Uterus (tissue), 2 donors: ENCODE measurements at regions not wholly inside any gene's neighbourhood (a gene's known extent, or its start where the extent isn't known, plus 50 kb on each side); places are given as distances from the start of the nearest gene placed in this dataset.

Experiments
- POLR2A ChIP-seq, 2 donors: fragments of 450-650 bp; IDR thresholded peaks; one replicate each; pipeline ENCODE4 v1.6.1; 2016; ENCODE audit warnings: antibody characterized with exemption in 2 of 2, mild to moderate bottlenecking in 1 of 2, moderate library complexity in 1 of 2
- TF ChIP-seq, protein P1 (sequence below), 4 experiments: fragments of 200-600 bp in 2 of 4; fragments of 450-650 bp in 2 of 4; sonication (generic) in 2 of 4; IDR thresholded peaks; one replicate each; pipeline ENCODE4 v1.5.1; 2016 to 2019; ENCODE audit warnings: antibody characterized with exemption in 4 of 4, mild to moderate bottlenecking in 2 of 4, moderate library complexity in 1 of 4

DNA sequence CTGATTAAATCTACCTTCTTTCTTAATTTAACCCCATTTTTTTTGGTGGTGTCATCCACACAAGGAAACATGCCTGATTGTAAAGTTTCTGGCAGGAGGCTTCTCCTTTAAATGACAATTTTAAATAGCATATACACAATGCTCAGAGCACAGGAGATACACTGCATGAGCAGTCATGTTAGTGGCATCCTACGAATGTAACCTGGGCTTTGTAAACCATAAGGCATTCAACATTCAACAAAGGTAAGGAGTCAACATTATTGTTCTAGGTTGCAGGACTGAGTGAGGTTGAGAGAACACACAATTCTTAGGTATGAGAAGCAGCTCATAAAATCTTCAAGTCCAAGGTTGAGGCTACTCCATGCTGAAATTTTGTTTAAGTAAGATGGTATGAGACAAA, 266.6 kb upstream of the SIX2 start:
- TF ChIP-seq, protein P1, sequence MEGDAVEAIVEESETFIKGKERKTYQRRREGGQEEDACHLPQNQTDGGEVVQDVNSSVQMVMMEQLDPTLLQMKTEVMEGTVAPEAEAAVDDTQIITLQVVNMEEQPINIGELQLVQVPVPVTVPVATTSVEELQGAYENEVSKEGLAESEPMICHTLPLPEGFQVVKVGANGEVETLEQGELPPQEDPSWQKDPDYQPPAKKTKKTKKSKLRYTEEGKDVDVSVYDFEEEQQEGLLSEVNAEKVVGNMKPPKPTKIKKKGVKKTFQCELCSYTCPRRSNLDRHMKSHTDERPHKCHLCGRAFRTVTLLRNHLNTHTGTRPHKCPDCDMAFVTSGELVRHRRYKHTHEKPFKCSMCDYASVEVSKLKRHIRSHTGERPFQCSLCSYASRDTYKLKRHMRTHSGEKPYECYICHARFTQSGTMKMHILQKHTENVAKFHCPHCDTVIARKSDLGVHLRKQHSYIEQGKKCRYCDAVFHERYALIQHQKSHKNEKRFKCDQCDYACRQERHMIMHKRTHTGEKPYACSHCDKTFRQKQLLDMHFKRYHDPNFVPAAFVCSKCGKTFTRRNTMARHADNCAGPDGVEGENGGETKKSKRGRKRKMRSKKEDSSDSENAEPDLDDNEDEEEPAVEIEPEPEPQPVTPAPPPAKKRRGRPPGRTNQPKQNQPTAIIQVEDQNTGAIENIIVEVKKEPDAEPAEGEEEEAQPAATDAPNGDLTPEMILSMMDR (IDR thresholded peaks at IDR 0.05), result no peak
- no peak for TF ChIP-seq POLR2A (IDR thresholded peaks at IDR 0.05)
